H1 (cell line): ENCODE measurements at regions not wholly inside any gene's neighbourhood (a gene's known extent, or its start where the extent isn't known, plus 50 kb on each side); places are given as distances from the start of the nearest gene placed in this dataset.

ENCODE experiments used
- CTCF ChIA-PET: fragments of 300-600 bp; sonication (Branson Sonifier 250); formaldehyde crosslinking; loops from one replicate; lab custom pipeline; 2021; ENCODE audit not compliant: partially characterized antibody; lab: Charles Lee
- POLR2A ChIA-PET: fragments of 300-600 bp; sonication (Branson Sonifier 250); formaldehyde crosslinking; loops from one replicate; lab custom pipeline; 2021; ENCODE audit warnings: inconsistent platforms; ENCODE audit not compliant: partially characterized antibody; lab: Charles Lee
- DNase-seq, 2 experiments: peaks; one replicate each; pipeline versions ENCODE4 v3.0.0 to v3.0.0-alpha.2; 2010 to 2022; ENCODE audit warnings: low spot score in 2 of 2, low read depth in 1 of 2, mixed read lengths in 1 of 2
- FAIRE-seq: peaks from 2 replicates; lab custom pipeline; 2011; peaks lifted over from hg19 to GRCh38; lab: Jason Lieb, UNC
- H2AFZ ChIP-seq: 2 replicates; pipeline ENCODE4 v1.8.1; 2012; ENCODE audit warnings: low read length, inconsistent platforms
- H2AK5ac ChIP-seq: 2 replicates; pipeline ENCODE4 v1.6.1; 2013; ENCODE audit warnings: low read depth, low read length
- H2BK120ac ChIP-seq: replicated peaks from 2 replicates; pipeline ENCODE3; 2013; ENCODE audit warnings: low read depth, low read length, inconsistent platforms
- H2BK12ac ChIP-seq: 2 replicates; pipeline ENCODE4 v1.6.1; 2013; ENCODE audit warnings: low read depth, low read length
- H2BK15ac ChIP-seq: 2 replicates; pipeline ENCODE4 v1.6.1; 2013; ENCODE audit warnings: low read length
- H2BK20ac ChIP-seq: 2 replicates; pipeline ENCODE4 v1.6.1; 2013; ENCODE audit warnings: low read length
- H2BK5ac ChIP-seq: 2 replicates; pipeline ENCODE4 v1.6.1; 2013; ENCODE audit warnings: low read depth, low read length
- H3K14ac ChIP-seq: 2 replicates; pipeline ENCODE4 v1.6.1; 2013; ENCODE audit warnings: inconsistent platforms; ENCODE audit not compliant: insufficient read length
- H3K18ac ChIP-seq: 2 replicates; pipeline ENCODE4 v1.6.1; 2013; ENCODE audit warnings: low read length; ENCODE audit errors: extremely low read depth
- H3K23ac ChIP-seq: 2 replicates; pipeline ENCODE4 v1.6.1; 2013; ENCODE audit warnings: inconsistent platforms; ENCODE audit not compliant: insufficient read length
- H3K23me2 ChIP-seq: 2 replicates; pipeline ENCODE4 v1.6.1; 2013; ENCODE audit warnings: low read depth, low read length
- H3K27ac ChIP-seq: 2 replicates; pipeline ENCODE4 v1.6.1; 2011; ENCODE audit warnings: low read depth, low read length, inconsistent platforms
- H3K27me3 ChIP-seq, 4 experiments: replicated peaks in 1 of 4; 1 replicate in 1 of 4; 2 replicates in 3 of 4; pipeline versions ENCODE4 v1.6.1 to v1.8.1; 2011 to 2013; ENCODE audit warnings: low read length in 3 of 4, mild to moderate bottlenecking in 3 of 4, inconsistent platforms in 2 of 4, mixed read lengths in 2 of 4, moderate library complexity in 1 of 4; ENCODE audit not compliant: control insufficient read depth in 3 of 4, insufficient read depth in 3 of 4; ENCODE audit errors: extremely low read depth in 1 of 4
- H3K36me3 ChIP-seq, 4 experiments: 2 replicates each; pipeline versions ENCODE4 v1.6.1 to v1.8.1; 2011 to 2013; ENCODE audit warnings: mild to moderate bottlenecking in 4 of 4, low read length in 3 of 4, moderate library complexity in 2 of 4, control low read depth in 1 of 4, inconsistent platforms in 1 of 4; ENCODE audit not compliant: insufficient read depth in 4 of 4, control insufficient read depth in 2 of 4
- H3K4ac ChIP-seq: replicated peaks from 2 replicates; pipeline ENCODE3; 2013; ENCODE audit warnings: low read length, low read depth, mixed read lengths, inconsistent platforms; ENCODE audit not compliant: insufficient read length
- H3K4me1 ChIP-seq, 4 experiments: replicated peaks in 1 of 4; 1 replicate in 1 of 4; 2 replicates in 3 of 4; pipeline versions ENCODE4 v1.6.1 to v1.8.1; 2011 to 2013; ENCODE audit warnings: low read length in 3 of 4, inconsistent platforms in 2 of 4, mixed read lengths in 1 of 4; ENCODE audit not compliant: insufficient read depth in 4 of 4, control insufficient read depth in 3 of 4
- H3K4me2 ChIP-seq, 2 experiments: 2 replicates each; pipeline versions ENCODE4 v1.6.1 to v1.8.1; 2011 to 2013; ENCODE audit warnings: low read depth in 2 of 2, low read length in 2 of 2, control low read depth in 1 of 2, inconsistent platforms in 1 of 2, mild to moderate bottlenecking in 1 of 2; ENCODE audit not compliant: insufficient read depth in 1 of 2
- H3K4me3 ChIP-seq, 4 experiments: fragments of 200-600, 300-600 bp in 1 of 4; sonication (generic), shearing (Covaris generic), sonication (Bioruptor Twin) in 1 of 4; 2 replicates each; pipeline versions ENCODE4 v1.5.1 to v1.8.1; 2011 to 2016; ENCODE audit warnings: low read length in 4 of 4, low read depth in 3 of 4, control low read depth in 2 of 4, inconsistent platforms in 2 of 4, mild to moderate bottlenecking in 2 of 4, mixed read lengths in 1 of 4, moderate library complexity in 1 of 4; ENCODE audit not compliant: insufficient read depth in 2 of 4; ENCODE audit errors: extremely low read depth in 1 of 4
- H3K56ac ChIP-seq: replicated peaks from 2 replicates; pipeline ENCODE3; 2013; ENCODE audit warnings: low read depth, mild to moderate bottlenecking, mixed read lengths, low read length, inconsistent platforms; ENCODE audit not compliant: insufficient read length
- H3K79me1 ChIP-seq: 2 replicates; pipeline ENCODE4 v1.6.1; 2013; ENCODE audit warnings: low read depth, low read length, control low read depth
- H3K79me2 ChIP-seq, 2 experiments: 2 replicates each; pipeline versions ENCODE4 v1.6.1 to v1.8.1; 2012 to 2013; ENCODE audit warnings: low read length in 2 of 2, mild to moderate bottlenecking in 2 of 2, inconsistent platforms in 1 of 2; ENCODE audit not compliant: insufficient read depth in 2 of 2, control insufficient read depth in 1 of 2
- H3K9ac ChIP-seq, 4 experiments: replicated peaks in 1 of 4; 1 replicate in 1 of 4; 2 replicates in 3 of 4; pipeline versions ENCODE4 v1.6.1 to v1.8.1; 2011 to 2013; ENCODE audit warnings: low read depth in 3 of 4, low read length in 3 of 4, control low read depth in 2 of 4, mild to moderate bottlenecking in 2 of 4, moderate library complexity in 2 of 4, inconsistent platforms in 1 of 4; ENCODE audit errors: extremely low read depth in 1 of 4
- H3K9me3 ChIP-seq, 2 experiments: 2 replicates each; pipeline versions ENCODE4 v1.6.1 to v1.8.1; 2012 to 2013; ENCODE audit warnings: mild to moderate bottlenecking in 2 of 2, moderate library complexity in 2 of 2, control low read depth in 1 of 2, inconsistent platforms in 1 of 2, low read depth in 1 of 2, low read length in 1 of 2, mixed read lengths in 1 of 2; ENCODE audit not compliant: insufficient read depth in 2 of 2
- H4K20me1 ChIP-seq, 2 experiments: replicated peaks in 1 of 2; 2 replicates each; pipeline versions ENCODE3 to v1.8.1; 2011 to 2013; ENCODE audit warnings: inconsistent platforms in 2 of 2, low read length in 2 of 2, mild to moderate bottlenecking in 1 of 2; ENCODE audit not compliant: insufficient read depth in 2 of 2, control insufficient read depth in 1 of 2
- H4K5ac ChIP-seq: 2 replicates; pipeline ENCODE4 v1.6.1; 2013; ENCODE audit warnings: low read length, low read depth, mixed read lengths, inconsistent platforms; ENCODE audit not compliant: insufficient read length
- H4K8ac ChIP-seq: 2 replicates; pipeline ENCODE4 v1.8.0; 2013; ENCODE audit warnings: mild to moderate bottlenecking, moderate library complexity, low read length, inconsistent platforms; ENCODE audit not compliant: insufficient read depth; ENCODE audit errors: extremely low read depth
- H4K91ac ChIP-seq: replicated peaks from 2 replicates; pipeline ENCODE3; 2013; ENCODE audit warnings: low read length, mixed read lengths, inconsistent platforms; ENCODE audit not compliant: insufficient read length
- BCL11A ChIP-seq, 2 experiments: IDR thresholded peaks; one replicate each; pipeline ENCODE4 v1.6.1; 2011; ENCODE audit warnings: low read depth in 2 of 2, low read length in 2 of 2, mild to moderate bottlenecking in 2 of 2
- EGR1 ChIP-seq: IDR thresholded peaks from 2 replicates; pipeline ENCODE4 v1.6.1; 2011; ENCODE audit warnings: low read depth, low read length, borderline replicate concordance
- GTF2F1 ChIP-seq: IDR thresholded peaks from 2 replicates; pipeline ENCODE4 v1.6.1; 2012; ENCODE audit warnings: low read depth, low read length, improper control_type of control experiment, borderline replicate concordance
- HDAC2 ChIP-seq, 2 experiments: fragments of 300-600 bp in 1 of 2; sonication (generic) in 1 of 2; IDR thresholded peaks; 2 replicates each; pipeline ENCODE4 v1.6.1; 2011 to 2012; ENCODE audit warnings: low read depth in 2 of 2, low read length in 2 of 2, mild to moderate bottlenecking in 2 of 2, moderate library complexity in 2 of 2, borderline replicate concordance in 1 of 2, inconsistent platforms in 1 of 2
- KDM1A ChIP-seq: fragments of 200-600, 300-600 bp; sonication (generic); IDR thresholded peaks from 2 replicates; pipeline ENCODE4 v1.7.1; 2016; ENCODE audit warnings: mild to moderate bottlenecking, low read length, borderline replicate concordance
- NANOG ChIP-seq: IDR thresholded peaks from 2 replicates; pipeline ENCODE4 v1.6.1; 2011; ENCODE audit warnings: low read length, low read depth, mild to moderate bottlenecking, inconsistent platforms; ENCODE audit not compliant: insufficient read depth, poor library complexity, severe bottlenecking
- PHF8 ChIP-seq: fragments of 200-600 bp; sonication (generic); conservative IDR thresholded peaks from 2 replicates; pipeline ENCODE4 v1.7.1; 2012; ENCODE audit warnings: low read depth, mild to moderate bottlenecking, inconsistent platforms, low read length, moderate library complexity
- SIN3A ChIP-seq, 2 experiments: IDR thresholded peaks in 1 of 2; conservative IDR thresholded peaks in 1 of 2; 2 replicates each; pipeline ENCODE4 v1.6.1; 2011 to 2012; ENCODE audit warnings: low read length in 2 of 2, improper control_type of control experiment in 1 of 2, low read depth in 1 of 2, mild to moderate bottlenecking in 1 of 2
- SRF ChIP-seq: IDR thresholded peaks from 2 replicates; pipeline ENCODE4 v1.6.1; 2011; ENCODE audit warnings: mild to moderate bottlenecking, low read depth, low read length, moderate library complexity
- YY1 ChIP-seq: IDR thresholded peaks from 2 replicates; pipeline ENCODE4 v1.6.1; 2011; ENCODE audit warnings: low read depth, mild to moderate bottlenecking, low read length
- WGBS, 2 experiments: shearing (Covaris generic) in 1 of 2; methylation state at CpG; one replicate each; pipeline versions ENCODE4 v1.1.6 to v1.1.7; 2013 to 2015; ENCODE audit warnings: low lambda C conversion rate in 2 of 2, mixed read lengths in 2 of 2, inconsistent platforms in 1 of 2, low coverage in 1 of 2, missing lambda C conversion rate in 1 of 2; ENCODE audit not compliant: insufficient replicate concordance in 2 of 2, insufficient coverage in 1 of 2, insufficient read length in 1 of 2; ENCODE audit errors: extremely low coverage in 1 of 2, missing lambda C conversion rate in 1 of 2; 5-methylcytosine and 5-hydroxymethylcytosine counted together
- TF ChIP-seq, protein P1 (sequence below): IDR thresholded peaks from 2 replicates; pipeline ENCODE4 v1.6.1; 2011; ENCODE audit warnings: low read depth, mild to moderate bottlenecking, low read length; ENCODE audit not compliant: insufficient read depth
- TF ChIP-seq, protein P2 (sequence below): IDR thresholded peaks from 2 replicates; pipeline ENCODE4 v1.6.1; 2011; ENCODE audit warnings: low read length, improper control_type of control experiment

DNA sequence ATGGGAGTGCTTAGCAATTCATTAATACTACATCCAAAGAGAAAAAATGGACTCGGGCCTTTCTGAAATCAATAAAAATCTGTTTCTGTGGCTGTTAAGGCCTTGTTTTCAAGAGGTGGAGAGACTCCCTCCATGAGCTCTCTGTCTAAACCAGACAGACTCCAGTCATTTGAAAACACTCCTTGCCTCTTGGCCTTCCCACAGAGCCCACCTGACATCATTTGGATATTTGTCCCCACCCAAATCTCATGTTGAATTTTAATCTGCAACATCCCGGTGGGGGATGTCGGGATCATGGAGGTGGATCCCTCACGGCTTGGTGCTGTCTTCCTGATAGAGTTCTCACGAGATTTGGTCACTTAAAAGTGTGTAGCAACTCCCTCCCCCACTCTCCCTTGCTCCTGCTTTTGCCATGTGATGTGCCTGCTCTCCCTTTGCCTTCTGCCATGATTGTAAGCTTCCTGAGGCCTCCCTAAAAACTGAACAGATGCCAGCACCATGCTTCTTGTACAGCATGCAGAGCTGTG lies 226.3 kb downstream of the TBXT start:
- no peak overlapping the region for H3K14ac ChIP-seq
- H4K8ac ChIP-seq, result no peak overlapping the region
- H3K4me3 ChIP-seq, result no peak overlapping the region
- H3K9ac ChIP-seq, result no peak overlapping the region
- no peak overlapping the region for H3K4ac ChIP-seq
- H2BK20ac ChIP-seq, result no peak overlapping the region
- no peak overlapping the region for H2BK5ac ChIP-seq
- H3K56ac ChIP-seq, result no peak overlapping the region
- H3K36me3 ChIP-seq, result no peaks in the 10 kb centered on the region
- WGBS, 2 experiments, result 79% methylated on average over 5 of the region's 5 CpGs; no CpG with 5 or more reads in 1 of the 2 experiments
- no peak overlapping the region for H2AK5ac ChIP-seq
- no peaks in the 10 kb centered on the region for H3K27me3 ChIP-seq
- no peak overlapping the region for H3K23ac ChIP-seq
- no peak overlapping the region for H4K91ac ChIP-seq
- no peak overlapping the region for H4K5ac ChIP-seq
- no peaks in the 10 kb centered on the region; a peak in 1 of 4 replicates for H3K9me3 ChIP-seq
- H3K79me1 ChIP-seq, result no peaks in the 10 kb centered on the region
- no peak overlapping the region for H3K4me2 ChIP-seq
- no peak overlapping the region for H3K27ac ChIP-seq
- CTCF ChIA-PET, result no interaction called here
- DNase-seq (no peak), FAIRE-seq (no peak)
- H4K20me1 ChIP-seq, result no peaks in the 10 kb centered on the region
- H2BK15ac ChIP-seq, result no peak overlapping the region
- no peak overlapping the region for H3K18ac ChIP-seq
- no peaks in the 10 kb centered on the region for H3K4me1 ChIP-seq
- no peak overlapping the region for H2BK12ac ChIP-seq
- no peak overlapping the region for H2AFZ ChIP-seq
- POLR2A ChIA-PET, result no interaction called here
- TF ChIP-seq YY1, result no peak
- no peak for TF ChIP-seq BCL11A (IDR thresholded peaks at IDR 0.05; ENCODE audit: low read depth in 2 of 2, low read length in 2 of 2)
- TF ChIP-seq GTF2F1, result no peak
- TF ChIP-seq EGR1, result no peak
- no peak for TF ChIP-seq NANOG
- no peak for TF ChIP-seq SRF
- TF ChIP-seq, protein P1, sequence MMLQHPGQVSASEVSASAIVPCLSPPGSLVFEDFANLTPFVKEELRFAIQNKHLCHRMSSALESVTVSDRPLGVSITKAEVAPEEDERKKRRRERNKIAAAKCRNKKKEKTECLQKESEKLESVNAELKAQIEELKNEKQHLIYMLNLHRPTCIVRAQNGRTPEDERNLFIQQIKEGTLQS, result no peak
- TF ChIP-seq, protein P2, sequence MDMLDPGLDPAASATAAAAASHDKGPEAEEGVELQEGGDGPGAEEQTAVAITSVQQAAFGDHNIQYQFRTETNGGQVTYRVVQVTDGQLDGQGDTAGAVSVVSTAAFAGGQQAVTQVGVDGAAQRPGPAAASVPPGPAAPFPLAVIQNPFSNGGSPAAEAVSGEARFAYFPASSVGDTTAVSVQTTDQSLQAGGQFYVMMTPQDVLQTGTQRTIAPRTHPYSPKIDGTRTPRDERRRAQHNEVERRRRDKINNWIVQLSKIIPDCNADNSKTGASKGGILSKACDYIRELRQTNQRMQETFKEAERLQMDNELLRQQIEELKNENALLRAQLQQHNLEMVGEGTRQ, result no peak
- TF ChIP-seq SIN3A (conservative IDR thresholded peaks at IDR 0.05 in 1 of 2, IDR thresholded peaks at IDR 0.05 in 1 of 2; ENCODE audit: low read depth in 1 of 2, low read length in 2 of 2), result no peak
- TF ChIP-seq PHF8, result no peak
- TF ChIP-seq HDAC2 (IDR thresholded peaks at IDR 0.05; ENCODE audit: borderline replicate concordance in 1 of 2, low read depth in 2 of 2, low read length in 2 of 2), result no peak
- no peak for TF ChIP-seq KDM1A
- no peaks in the 10 kb centered on the region for H3K79me2 ChIP-seq
- H2BK120ac ChIP-seq, result no peak overlapping the region
- H3K23me2 ChIP-seq, result no peaks in the 10 kb centered on the region
